ENCODE measurements at regions not wholly inside any gene's neighbourhood (a gene's known extent, or its start where the extent isn't known, plus 50 kb on each side); places are given as distances from the start of the nearest gene placed in this dataset.

GRCh38 chr3:5426094-5426883 is 238.8 kb downstream of the EDEM1 start (continued):
- no peak for TF ChIP-seq ZSCAN31 (CRISPR knock-in tag; IDR thresholded peaks at IDR 0.05; ENCODE audit: low read depth)
- no peak for TF ChIP-seq NKX3-1 (CRISPR knock-in tag; IDR thresholded peaks at IDR 0.05)
- peak; percentile 46; the same call in 1 of the 2 replicates for TF ChIP-seq PITX1 (CRISPR knock-in tag; IDR thresholded peaks at IDR 0.05)
- no peak for TF ChIP-seq ZNF337 (CRISPR knock-in tag; IDR thresholded peaks at IDR 0.05; ENCODE audit: borderline replicate concordance, low read depth)
- no peak for TF ChIP-seq ZNF687 (CRISPR knock-in tag; IDR thresholded peaks at IDR 0.05)
- TF ChIP-seq KIAA2018 (CRISPR knock-in tag; IDR thresholded peaks at IDR 0.05; ENCODE audit: borderline replicate concordance): no peak
- TF ChIP-seq ZNF124 (CRISPR knock-in tag; IDR thresholded peaks at IDR 0.05): no peak
- TF ChIP-seq FOXA1 (IDR thresholded peaks at IDR 0.05): no peak
- TF ChIP-seq FOXA1 (CRISPR knock-in tag; IDR thresholded peaks at IDR 0.05): peak; percentile 44; the same call in 1 of the 2 replicates
- TF ChIP-seq, protein P1, sequence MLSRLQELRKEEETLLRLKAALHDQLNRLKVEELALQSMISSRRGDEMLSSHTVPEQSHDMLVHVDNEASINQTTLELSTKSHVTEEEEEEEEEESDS (CRISPR knock-in tag; IDR thresholded peaks at IDR 0.05; ENCODE audit: borderline replicate concordance): no peak
- no peak for TF ChIP-seq KDM4B (CRISPR knock-in tag; IDR thresholded peaks at IDR 0.05)
- no peak for TF ChIP-seq ZNF839 (CRISPR knock-in tag; IDR thresholded peaks at IDR 0.05; ENCODE audit: borderline replicate concordance)
- TF ChIP-seq ZNF512B (CRISPR knock-in tag; IDR thresholded peaks at IDR 0.05; ENCODE audit: borderline replicate concordance): no peak
